Lower leg skin (tissue), 4 donors: ENCODE measurements at regions not wholly inside any gene's neighbourhood (a gene's known extent, or its start where the extent isn't known, plus 50 kb on each side); places are given as distances from the start of the nearest gene placed in this dataset.
A peak's percentile ranks its signal among the peaks of the same experiment; 100 is the strongest.

Experiments used
- DNase-seq, 2 donors: peaks; one replicate each; pipeline ENCODE4 v3.0.0-alpha.2; 2019; ENCODE audit warnings: low spot score in 2 of 2
- H3K4me3 ChIP-seq: fragments of 200-600 bp; sonication (generic); 2 replicates; pipeline ENCODE4 v1.5.1; 2017; ENCODE audit warnings: mild to moderate bottlenecking, low read depth; ENCODE audit not compliant: poor library complexity, severe bottlenecking
- POLR2A ChIP-seq, 2 donors: fragments of 450-650 bp; IDR thresholded peaks; one replicate each; pipeline ENCODE4 v1.6.1; 2016 to 2017; ENCODE audit warnings: antibody characterized with exemption in 2 of 2, mild to moderate bottlenecking in 1 of 2, moderate library complexity in 1 of 2
- WGBS, 2 donors: methylation state at CpG; one replicate each; pipeline ENCODE4 v1.1.5; 2018; 5-methylcytosine and 5-hydroxymethylcytosine counted together
- intact Hi-C: fragments of 100-400 bp; cut with DNase I; formaldehyde crosslinking; loops from one replicate; pipeline ENCODE4 v1.15.0; 2023; ENCODE audit warnings: low total_unique reads
- TF ChIP-seq, protein P1 (sequence below), 3 donors: fragments of 450-650 bp; IDR thresholded peaks; one replicate each; pipeline ENCODE4 v1.5.1; 2016; ENCODE audit warnings: antibody characterized with exemption in 3 of 3, mild to moderate bottlenecking in 3 of 3, moderate library complexity in 2 of 3

DNA sequence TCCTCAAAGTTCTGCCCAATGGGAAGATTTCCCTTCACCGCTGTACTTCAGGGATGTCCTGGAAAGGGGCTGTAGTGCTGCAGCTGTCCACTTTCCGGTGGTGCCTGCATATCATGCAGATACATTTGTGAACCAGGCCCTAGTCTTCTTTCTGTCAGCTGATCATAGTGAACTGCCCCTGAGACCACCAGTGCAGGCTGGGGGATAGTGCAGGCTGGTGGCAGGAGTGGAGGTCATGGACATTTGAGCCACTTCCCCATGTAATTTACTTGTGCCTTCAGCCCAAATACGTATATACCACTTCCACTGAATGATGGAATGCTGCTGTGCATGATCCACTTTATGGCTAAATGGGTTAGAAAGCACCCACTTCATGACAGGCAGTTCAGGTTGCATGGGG lies 120.0 kb downstream of the ZNF280B start:
- 88 to 89% methylated on average over 3 of the region's 3 CpGs for WGBS, 2 donors
- TF ChIP-seq, protein P1, sequence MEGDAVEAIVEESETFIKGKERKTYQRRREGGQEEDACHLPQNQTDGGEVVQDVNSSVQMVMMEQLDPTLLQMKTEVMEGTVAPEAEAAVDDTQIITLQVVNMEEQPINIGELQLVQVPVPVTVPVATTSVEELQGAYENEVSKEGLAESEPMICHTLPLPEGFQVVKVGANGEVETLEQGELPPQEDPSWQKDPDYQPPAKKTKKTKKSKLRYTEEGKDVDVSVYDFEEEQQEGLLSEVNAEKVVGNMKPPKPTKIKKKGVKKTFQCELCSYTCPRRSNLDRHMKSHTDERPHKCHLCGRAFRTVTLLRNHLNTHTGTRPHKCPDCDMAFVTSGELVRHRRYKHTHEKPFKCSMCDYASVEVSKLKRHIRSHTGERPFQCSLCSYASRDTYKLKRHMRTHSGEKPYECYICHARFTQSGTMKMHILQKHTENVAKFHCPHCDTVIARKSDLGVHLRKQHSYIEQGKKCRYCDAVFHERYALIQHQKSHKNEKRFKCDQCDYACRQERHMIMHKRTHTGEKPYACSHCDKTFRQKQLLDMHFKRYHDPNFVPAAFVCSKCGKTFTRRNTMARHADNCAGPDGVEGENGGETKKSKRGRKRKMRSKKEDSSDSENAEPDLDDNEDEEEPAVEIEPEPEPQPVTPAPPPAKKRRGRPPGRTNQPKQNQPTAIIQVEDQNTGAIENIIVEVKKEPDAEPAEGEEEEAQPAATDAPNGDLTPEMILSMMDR (IDR thresholded peaks at IDR 0.05): no peak
- TF ChIP-seq POLR2A (IDR thresholded peaks at IDR 0.05): no peak
- no peak overlapping the region for H3K4me3 ChIP-seq
- no peak for DNase-seq
- intact Hi-C loops: no loop called here

DNA sequence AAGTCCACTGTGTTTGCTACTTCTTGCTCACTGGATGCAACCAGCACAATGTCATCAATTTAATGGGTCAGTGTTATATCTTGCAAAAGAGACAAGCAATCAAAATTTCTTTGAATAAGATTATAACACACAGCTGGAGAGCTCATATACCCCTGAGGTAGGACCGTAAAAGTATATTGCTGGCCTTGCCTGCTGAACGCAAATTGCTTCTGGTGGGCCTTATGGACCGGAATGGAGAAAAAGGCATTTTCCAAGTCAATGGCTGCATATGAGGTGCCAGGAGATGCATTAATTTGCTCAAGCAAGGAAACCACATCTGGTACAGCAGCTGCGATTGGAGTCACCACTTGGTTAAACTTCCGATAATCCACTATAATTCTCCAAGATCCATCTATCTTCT lies 119.1 kb downstream of the ZNF280B start:
- TF ChIP-seq, protein P1 (IDR thresholded peaks at IDR 0.05): no peak
- no peak for TF ChIP-seq POLR2A (IDR thresholded peaks at IDR 0.05)
- intact Hi-C loops: no loop called here
- DNase-seq: no peak
- H3K4me3 ChIP-seq: no peak overlapping the region
- 87 to 93% methylated on average over 5 of the region's 5 CpGs for WGBS, 2 donors

DNA sequence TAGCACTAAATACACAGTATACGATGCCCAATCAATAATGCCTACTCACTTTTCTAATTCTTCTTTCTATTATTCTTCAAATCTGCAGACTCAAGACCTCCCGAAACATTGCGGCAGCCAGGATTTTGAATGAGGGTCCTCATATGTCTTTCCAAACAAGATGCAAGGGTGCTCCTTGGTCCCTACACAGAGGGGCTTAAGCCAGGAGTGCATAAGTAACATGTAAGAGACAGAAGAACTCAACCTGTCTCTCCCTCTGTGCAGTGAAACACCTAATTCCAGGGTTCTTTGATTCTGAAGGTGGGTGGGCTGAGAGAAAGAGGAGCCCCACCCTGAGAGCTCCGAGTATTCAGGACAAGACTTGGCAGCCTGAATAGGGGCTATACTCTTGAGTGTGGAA lies 117.6 kb downstream of the ZNF280B start:
- TF ChIP-seq POLR2A (IDR thresholded peaks at IDR 0.05): no peak
- TF ChIP-seq, protein P1 (IDR thresholded peaks at IDR 0.05): no peak
- DNase-seq: no peak
- 80 to 83% methylated on average over 4 of the region's 4 CpGs for WGBS, 2 donors
- H3K4me3 ChIP-seq: no peak overlapping the region
- intact Hi-C loops: no loop called here

DNA sequence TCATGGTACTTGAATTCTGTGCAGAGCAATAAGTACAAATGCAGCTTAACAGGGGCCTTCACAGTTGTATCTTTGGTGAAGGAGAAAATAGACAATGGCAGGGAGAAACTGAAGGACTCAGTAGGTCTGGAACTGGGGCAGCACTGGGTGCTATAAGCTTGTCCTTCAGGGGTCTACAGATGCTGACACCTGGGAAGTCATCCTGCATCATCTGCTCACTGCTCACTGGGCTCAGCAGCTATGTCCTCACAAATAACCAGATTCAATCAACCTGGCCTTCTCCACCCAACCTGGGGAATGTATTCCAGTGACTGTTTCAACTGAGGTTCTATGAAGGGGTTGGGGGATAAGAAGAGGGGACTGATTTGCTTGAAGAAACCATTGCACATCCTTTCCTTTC lies 117.0 kb downstream of the ZNF280B start:
- H3K4me3 ChIP-seq: no peak overlapping the region
- TF ChIP-seq POLR2A (IDR thresholded peaks at IDR 0.05): no peak
- TF ChIP-seq, protein P1 (IDR thresholded peaks at IDR 0.05): no peak
- intact Hi-C loops: no loop called here
- DNase-seq: no peak

DNA sequence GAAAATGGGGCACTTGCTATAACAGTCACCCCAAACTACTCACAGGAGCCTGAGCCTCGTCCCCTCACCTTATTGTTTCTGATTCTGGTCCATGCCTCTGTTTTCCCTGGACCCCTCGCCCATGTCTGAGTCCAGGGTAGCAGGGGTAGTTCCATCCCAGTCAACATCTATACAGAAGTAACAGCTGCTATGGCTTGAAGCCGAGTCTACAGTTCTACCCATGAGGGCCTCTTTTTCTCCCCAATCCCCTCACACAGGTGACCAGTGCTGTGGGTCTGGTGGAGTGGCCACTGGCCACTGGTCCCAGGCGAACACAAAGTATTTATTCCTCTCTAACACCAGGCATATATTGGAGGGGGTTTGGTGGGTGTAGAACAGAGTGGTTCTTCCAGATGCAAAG lies 116.4 kb downstream of the ZNF280B start:
- 47 to 54% methylated on average over 4 of the region's 4 CpGs for WGBS, 2 donors
- intact Hi-C loops: no loop called here
- no peak overlapping the region for H3K4me3 ChIP-seq
- TF ChIP-seq, protein P1 (IDR thresholded peaks at IDR 0.05): no peak
- no peak for TF ChIP-seq POLR2A (IDR thresholded peaks at IDR 0.05)
- DNase-seq: peak in 1 of 2 donors; percentile 37

DNA sequence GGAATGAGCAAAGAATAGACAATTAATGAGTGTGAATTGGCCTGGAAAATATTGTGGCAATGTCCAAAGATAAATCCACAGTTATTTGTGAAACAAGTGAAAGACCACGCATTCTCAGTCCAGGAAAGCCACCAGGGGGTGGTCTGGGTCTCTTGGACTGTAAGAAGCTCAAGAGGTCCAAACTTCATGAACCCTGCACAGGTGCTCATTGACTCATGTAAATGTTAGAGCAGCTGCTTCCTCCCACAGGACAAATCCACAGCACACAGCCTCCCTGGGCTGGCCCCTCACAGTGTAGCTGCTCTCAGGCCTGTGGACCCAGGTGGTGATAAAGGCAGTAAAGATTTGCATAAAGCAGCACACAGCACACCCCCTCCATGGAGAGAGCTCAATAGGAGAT lies 114.0 kb downstream of the ZNF280B start:
- H3K4me3 ChIP-seq: no peak overlapping the region
- WGBS, 2 donors: 78 to 89% methylated on average over 1 of the region's 1 CpG
- no peak for TF ChIP-seq POLR2A (IDR thresholded peaks at IDR 0.05)
- TF ChIP-seq, protein P1 (IDR thresholded peaks at IDR 0.05): no peak
- peak in 1 of 2 donors; percentile 36 for DNase-seq
- intact Hi-C loops: no loop called here
